T-helper 2 cell (primary cell): ENCODE measurements at regions not wholly inside any gene's neighbourhood (a gene's known extent, or its start where the extent isn't known, plus 50 kb on each side); places are given as distances from the start of the nearest gene placed in this dataset.

ENCODE experiments used
- DNase-seq, 5 experiments: peaks; one replicate each; pipeline versions ENCODE4 v3.0.0 to v3.0.0-alpha.2; 2012 to 2022

DNA sequence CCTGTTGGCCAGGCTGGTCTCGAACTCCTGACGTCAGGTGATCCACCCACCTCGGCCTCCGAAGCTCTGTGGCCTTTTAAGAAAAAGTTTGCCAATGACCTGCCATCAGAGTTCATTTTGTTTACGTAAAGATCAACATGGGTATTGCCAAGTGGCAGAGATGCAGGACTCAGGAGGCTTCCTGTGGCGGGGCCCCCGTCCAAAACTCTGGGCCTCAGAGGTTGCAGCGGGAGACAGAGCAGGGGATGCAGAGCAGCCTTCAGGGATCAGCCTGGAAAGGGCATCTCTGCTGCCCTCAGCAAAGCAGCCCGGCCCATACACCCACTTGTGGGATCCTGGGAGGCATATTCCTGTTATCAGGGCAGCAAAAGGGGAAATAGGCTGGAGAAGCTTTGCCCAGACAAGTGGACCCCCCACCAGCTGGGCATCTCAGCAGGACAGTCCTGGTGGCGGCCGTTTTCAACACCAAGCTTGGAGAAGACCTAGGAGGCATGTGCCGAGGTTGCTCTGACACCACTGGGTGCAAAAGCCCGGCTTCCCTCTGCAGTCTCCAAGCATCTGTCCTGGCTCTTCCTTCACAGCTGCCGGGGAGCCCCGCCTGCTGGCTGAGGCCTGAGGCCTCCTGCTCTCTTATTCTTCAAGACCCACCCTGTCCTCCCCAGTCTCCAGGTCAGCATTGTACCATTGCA, 1152.4 kb downstream of the BRD1 start:
- DNase-seq: no peak

DNA sequence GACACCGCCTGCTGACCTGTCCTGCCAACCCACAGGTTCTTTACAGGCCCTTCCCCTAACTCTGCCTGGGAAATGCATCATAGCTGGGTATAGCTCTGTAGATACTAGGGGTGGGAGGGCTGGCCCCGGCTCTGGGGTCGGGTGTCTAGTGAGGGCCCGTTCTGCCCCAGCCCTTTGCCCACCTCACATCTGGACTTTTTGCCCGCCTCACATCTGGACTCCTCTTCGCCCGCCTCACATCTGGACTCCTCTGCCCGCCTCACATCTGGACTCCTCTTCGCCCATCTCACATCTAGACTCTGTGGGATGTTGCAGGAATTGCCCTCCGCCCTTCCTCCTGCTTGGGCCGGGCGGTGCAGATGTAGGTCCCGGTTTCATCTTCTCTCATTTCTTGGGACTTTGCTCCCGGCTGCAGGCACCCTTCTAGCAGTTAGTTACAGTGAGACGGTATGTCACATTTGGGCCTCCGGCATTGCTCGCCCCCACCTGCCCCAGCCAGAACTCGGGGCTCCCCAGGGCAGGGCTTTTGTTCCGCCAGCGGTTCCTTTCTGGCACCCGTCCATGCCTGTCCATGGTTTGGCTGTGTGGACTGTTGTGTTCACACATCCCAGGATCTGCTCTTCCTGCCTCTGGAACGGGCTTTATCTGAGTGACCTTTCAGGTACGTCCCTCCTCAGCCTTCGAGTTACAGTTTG, 1153.7 kb downstream of the BRD1 start:
- DNase-seq: no peak

DNA sequence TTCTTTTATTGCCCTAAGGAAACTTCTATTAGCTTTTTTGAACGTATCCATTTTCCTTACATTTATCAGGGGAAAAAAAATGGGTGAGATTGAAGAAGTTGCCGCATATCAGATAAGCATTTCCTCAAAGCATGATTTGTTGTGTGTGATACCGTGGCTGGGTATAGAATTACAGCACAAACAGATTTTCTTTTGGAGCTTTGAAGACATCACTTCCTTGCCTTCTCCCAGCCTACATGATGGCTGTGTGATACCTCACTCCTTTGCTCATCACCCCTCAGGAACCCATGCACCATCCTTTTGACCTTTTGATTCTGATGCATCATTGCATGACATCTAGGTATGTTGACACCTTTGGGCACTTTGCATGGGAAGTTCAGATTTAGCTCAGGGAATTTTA, 1155.3 kb downstream of the BRD1 start:
- DNase-seq: no peak

DNA sequence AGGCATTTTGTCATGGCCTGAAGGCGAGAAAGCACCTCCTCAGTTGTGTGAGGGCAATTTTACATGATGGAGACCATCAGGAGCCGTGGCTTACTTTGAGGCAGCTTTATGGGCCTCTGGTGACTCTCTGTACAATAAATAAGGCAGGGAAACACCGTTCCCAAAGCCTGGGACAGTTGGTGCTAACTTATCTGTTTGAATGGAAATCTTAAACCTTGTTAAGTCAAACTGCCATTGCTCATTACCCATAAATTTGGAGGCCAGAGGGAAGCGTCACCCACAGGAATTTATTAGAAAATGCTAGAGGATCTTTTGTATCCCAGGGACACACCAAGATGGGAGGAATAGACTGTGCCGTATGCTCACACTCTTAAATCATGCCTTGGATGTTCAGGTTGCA, 1156.9 kb downstream of the BRD1 start:
- DNase-seq: no peak

DNA sequence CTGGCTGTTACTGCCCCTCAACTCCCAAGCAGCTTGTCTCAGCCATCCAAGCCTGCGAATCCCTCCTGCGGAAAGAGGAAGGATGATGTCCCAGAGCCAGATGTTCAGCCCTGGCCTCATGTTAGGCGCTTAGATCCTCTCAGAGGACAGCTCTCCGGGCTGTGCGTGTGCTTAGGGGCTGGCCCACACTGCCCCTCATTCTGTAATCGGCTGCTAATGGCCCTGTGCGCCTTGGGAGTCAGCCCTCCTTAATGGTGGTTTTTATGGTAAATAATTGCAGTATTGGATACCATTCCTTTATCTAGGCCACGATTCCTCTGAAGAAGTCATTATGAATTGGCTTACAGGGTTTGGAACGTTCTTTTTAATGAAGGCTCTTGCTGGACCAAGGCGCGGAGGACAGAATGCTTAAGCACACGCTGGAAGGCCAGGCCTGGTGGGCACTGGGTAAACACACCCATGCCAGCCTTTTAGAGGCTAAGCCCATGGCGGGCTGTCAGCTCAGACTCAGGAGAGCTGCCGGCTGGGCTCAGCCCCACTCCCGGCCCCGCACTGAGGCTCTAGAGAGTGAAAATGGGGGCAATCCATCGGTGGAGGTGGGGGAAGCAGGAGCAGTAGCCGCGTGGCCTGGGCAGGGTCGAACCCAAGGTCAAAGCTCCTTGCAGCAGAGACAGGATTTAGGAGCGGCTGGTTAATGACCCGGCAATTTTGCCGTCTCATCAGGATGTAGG, 1157.5 kb downstream of the BRD1 start:
- no peak for DNase-seq

DNA sequence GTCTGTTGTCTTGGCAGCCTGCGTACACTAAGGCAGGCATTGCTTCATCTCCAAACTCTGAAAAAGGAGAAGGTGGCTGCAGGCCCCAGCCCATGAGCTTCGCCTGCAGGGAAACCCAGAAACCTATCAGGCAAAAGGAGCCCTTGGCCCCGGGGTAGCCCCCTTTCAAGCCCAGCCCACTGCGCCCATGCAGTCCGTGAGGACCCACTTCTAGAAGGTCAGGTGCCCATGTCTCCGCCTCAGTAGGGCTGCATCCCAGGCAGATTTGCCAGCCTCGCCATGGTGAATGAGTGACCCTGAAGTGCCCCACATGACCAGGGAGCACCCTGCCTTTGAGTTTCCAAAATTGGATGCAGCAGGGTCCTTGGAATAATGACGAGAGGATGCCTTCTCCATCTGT, 1158.4 kb downstream of the BRD1 start:
- DNase-seq: no peak

DNA sequence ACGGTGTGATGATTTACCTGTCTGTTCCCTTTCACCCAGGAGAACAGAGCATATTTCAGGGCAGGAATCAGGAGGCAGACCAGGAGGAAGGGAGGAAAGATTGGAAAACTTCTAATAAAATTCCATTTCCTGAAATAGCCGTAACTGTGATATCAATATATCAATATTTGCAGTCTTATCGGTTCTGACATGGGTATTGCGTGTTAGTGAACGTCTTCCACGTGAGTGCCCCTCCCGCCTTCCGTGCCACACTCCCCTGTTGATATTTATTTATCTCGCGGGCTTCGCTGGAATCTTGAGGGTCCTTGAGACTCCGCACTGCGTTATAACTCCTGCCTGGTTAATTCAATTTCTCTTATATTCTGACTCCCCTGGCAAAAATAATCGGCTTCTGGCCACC, 1160.4 kb downstream of the BRD1 start:
- no peak for DNase-seq

DNA sequence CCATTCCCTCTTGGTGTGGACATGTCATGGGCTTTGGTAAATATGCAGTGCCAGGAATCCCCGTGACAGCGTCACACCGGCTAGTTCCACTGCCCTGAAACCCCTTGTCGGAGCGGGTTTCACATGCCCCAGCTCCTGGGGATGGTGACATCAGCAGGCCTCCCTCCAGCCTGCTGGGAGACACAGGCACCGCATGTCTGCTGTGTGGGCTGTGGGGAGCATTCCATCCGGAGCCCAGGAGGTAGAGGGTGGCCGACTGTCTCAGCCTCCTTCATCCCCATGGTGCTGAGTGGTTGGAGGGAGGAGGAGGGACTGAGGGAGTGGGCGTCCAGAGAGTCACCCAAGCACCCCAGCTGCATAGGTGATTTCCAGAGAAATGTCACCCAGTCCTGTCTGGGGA, 1161.1 kb downstream of the BRD1 start:
- DNase-seq: no peak

DNA sequence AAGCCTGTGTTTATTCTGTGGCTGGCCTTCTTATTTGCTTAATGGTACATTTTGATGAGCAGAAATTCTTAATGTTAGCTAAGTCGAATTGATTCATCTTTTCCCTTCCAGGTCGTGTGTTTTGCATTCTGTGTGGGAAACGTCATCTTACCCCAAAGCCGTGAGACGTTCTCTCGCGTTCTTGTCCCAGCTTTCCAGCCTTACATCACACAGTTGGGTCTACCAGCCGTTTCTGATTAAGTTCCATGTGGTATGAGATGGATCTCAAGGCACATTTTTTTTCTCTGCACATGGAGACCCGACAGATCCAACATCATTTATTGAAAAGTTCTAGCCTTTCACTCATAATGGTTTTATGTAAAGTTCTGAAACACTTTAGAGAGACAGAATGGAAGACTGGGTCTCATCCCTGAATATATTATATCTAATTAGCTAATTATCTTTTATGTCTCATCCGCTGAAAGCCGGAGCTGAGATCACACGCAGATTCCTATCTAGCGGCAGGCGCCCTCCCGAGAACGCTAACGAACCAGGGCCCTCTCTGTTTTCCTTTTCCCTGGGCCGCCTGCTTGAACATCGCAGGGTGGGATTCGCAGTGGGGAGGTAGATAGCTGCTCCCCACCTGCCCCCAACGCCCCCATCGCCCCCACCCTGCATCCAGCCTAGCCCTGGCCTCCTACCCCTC, 1162.2 kb downstream of the BRD1 start:
- no peak for DNase-seq

DNA sequence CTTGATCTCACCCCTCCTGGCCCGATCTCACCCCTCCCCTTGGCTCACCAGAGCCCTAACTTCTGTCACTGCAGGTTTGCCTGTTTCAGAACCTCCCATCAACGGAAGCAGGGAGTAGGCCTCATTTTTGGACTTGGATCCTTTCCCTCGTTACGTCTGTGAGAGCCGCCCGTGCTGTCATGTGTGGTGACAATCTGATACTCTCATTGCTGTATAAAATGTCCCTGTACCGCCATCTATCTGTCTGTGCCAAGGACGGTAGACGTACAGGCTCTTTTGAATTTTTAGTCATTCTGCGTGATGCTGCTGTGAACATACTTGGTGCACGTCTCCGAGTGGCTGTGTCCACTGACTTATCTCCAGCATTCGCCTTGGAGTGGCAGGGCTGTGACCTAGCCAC, 1163.1 kb downstream of the BRD1 start:
- no peak for DNase-seq

DNA sequence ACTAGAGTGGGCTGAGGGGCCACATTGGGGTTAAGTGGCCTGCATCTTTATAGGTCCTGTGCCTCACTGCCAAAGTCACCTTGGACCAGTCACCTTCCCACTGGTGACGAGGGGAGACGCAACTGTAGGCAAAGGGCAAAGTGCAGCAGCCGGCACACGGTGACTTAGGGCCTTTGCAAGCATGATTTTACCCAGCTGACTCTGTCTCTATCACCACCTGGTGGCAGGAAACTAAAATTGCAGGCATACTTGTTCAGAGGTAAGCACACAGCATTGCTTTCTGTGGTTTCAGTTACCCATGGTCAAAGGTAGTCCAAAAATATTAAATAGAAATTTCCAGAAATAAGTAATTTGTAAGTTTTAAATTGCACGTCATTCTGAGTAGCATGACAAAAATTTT, 1164.4 kb downstream of the BRD1 start:
- DNase-seq: peak in 1 of 5 experiments; percentile 4

DNA sequence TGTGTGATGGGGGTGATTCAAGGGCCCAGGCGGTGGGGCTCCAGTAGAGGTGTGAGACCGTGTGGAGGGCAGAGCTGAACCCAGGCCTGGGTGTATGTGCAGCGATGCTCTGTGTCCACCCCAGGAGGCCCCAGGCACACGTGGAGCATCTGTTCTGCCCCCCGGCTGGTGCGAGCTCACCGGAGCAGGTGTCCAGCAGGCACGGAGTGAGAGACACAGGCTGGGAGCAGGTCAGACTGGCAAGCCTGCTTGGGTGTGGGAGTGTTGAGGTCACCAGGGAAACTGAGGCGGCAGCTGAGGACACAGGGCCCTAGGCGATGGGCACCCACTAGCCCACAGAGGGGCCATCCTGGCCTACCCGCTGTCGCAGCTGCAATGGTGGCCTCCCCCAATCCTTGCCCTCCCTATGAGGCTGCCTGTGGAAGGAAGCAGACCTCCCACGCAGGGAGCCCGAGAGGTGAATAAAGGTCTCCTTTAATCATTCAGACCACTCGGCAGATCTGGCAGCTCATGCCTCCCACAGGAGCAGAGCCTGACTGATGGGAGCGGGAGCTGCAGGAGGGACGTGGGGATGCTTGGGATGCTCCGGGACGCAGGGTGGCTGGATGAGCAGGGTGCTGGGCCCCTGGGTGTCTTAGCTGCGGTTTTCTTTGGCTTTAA, 1165.1 kb downstream of the BRD1 start:
- no peak for DNase-seq

DNA sequence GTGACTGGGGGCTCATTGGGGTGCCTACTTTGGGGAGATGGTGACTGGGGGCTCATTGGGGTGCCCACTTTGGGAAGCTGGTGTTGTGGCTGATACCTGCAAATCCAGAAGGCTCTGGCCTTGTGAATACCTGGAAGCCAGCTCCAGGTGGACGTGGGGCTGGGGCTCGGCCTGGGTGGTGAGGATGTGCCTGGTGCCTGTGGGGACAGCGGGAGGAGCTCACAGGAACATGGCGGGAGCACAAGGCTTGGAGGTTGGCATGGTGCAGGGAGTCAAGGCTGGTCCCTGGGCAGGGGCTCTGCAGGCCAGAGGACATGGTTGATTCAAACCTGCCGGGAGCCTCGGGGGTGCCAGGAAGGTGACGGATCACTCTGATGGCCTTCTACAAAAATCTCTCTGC, 1165.7 kb downstream of the BRD1 start:
- no peak for DNase-seq

DNA sequence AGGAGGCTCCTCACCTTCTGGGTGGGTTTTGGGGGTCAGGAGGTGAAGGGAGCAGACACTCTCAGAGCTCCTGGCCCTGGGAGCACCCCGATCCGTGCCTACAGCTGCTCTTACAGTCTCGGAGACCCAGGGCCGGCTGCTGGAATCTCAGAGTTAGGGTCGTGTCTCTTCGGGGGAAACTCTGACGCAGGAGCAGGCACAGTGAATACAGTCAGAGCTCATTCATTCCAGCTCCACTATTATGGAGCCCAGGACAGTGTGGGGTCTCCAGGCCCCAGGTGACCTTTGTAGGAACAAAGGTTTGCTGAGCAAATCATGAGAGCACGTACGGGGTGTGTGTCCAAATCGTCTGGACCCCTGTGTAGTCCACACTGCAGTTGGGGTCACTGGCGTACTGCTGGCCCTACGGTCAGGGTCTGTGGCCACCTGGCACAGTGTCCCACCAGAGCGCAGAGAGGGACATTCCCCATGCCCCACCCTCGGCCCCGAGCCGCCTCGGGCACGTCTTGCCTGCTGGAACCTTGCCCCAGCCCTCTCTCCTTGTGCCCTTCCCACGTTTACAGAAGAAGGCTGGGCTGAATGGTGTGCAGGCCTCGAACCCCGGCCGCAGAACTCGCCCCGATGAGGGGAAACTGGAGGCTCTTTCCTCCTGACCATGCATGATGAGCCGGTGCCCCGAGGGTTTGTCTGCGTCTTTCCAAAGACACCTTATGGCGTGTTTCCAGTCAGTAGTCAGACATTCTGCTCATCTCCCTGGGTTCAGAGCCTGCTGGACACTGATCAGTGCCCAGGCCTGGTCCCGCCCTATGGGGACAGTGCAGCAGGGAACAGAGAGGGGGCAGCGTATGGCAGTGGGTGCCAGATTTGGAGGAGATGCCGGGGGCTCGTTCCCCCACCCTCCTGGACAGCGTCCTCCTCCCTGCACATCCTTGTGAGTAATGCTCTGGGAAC, 1166.6 kb downstream of the BRD1 start:
- no peak for DNase-seq

DNA sequence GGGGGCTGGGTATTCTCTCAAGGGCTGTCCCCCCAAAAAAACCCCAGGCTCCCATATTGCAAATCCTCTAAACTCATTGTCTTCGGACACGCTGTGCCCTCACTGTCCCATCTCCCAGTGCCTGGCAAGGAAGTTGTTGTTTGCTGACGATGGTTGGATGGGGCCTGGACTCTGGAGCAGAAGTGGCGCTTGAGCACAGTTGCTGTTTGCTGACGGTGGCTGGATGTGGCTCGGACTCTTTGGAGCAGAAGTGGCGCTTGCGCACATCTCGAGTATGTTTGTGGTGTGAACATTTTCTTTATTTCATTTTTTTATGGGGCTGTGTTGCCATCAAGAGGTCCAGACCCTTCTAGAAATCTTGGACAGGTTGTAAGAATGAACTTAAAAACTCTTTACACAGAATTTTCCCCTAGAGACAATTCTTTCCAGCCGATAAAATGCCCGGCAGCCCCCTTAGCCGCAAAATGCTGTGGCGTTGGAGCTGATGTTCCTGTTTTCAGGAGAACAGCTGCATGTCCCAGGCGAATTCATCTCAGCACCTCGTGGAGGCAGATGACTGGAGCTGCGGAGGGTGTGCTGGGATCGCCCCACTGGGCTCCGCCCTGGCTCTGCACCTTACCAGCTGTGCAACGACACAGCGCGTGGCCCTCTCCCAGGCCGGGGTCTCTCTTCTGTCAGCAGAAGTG, 1167.4 kb downstream of the BRD1 start:
- no peak for DNase-seq

DNA sequence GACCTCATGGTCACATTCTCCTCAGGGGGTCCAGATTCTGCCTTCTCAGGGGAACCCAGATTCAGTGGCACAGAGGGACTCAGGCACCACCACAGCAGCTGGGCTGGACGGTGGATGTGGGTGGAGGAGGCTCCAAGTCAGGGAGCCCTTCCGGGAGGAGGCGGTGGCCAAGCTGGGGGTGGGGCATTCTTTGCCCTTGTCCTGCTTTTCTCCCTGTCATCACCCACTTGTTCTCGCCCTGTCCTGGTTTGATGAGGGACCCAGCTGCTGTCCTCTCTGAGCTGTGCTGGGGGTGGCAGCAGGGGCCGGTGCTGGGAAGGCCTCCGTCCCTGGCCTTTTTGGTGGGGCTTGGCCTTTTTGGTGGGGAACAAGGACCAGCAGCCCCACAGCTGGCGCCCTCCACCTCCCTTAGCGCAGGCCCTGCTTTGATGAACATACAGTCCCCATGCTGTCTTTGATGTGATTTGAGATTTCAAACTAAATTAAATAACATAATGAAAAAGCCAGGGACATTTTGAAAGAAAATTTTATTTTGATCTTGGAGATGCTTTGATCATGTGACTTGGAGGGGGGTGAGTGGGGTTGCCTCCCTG, 1168.2 kb downstream of the BRD1 start:
- DNase-seq: no peak

DNA sequence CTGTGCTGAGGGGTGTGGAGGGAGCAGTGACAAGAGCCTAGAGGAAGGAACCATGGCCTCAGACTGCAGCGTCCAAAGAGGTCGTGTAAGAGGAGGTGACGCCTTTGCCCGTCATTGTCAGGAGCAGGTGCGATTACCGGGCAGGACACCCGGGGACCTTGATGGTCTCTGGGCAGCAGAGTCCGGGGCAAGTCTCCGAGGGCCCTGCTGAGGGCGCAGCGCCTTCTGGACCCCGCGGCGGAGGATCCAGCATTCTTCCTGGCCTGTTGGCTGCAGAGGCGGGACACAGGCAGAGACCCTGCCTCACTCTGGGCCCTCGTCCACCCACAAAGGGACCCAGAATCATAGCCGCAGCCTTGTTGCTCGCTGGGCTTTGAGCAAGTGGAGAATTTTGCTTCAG, 1168.8 kb downstream of the BRD1 start:
- DNase-seq: no peak

DNA sequence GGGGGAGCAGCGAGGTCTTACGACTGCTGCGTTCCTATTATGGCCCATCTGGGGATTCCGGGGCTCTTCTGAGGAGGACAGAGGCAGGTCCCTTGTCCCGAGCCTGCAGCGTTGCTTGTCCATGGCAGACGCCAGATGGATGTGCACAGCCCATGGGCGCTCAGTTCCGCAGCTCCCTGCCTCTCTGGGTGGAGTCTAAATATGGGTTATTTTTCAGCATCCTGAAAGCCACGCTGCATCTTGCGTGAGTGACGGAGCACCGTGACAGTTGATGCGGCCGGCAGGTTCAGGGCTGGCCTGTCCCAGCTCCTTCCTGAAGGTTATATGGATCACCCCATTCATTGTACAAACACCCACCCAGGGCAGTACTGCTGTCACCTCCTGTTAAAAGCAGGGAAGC, 1169.4 kb downstream of the BRD1 start:
- no peak for DNase-seq

DNA sequence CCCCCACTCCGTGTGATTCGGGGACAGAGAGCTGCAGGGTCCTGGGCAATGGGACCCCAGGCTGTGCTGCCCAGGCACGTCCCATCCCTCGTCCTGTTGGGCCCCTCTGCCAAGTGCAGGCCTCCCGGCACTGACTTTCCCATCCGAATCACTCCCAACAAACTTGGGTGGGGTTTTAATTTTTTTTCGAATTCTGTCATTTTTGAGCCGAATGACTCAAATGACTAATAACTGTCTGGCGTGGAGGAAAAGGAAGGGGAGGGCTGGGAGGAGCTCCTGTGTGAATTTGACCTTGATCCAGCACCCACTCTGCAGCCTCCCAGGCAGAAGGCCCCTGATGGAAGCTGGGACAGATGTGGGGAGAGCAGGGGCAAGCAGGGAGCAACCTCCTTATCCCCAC, 1173.2 kb downstream of the BRD1 start:
- no peak for DNase-seq

DNA sequence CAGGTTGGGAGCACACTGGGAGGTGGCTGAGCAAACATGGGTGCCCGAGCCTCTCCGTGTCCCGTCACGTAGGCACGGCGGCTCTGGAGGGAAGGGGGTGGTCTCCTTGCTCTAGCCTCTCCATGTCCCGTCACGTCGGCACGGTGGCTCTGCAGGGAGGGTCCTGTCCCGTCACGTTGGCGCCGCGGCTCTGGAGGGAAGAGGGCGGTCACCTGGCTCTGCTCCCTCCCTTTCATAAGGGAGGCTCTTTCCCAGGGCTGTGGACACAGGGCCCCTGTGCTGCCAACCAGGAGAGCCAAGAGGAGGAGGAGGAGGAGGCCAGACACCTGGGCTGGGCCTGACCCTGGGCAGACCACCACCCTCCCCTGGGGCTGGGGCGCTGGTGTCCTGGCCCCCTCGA, 1173.7 kb downstream of the BRD1 start:
- no peak for DNase-seq

DNA sequence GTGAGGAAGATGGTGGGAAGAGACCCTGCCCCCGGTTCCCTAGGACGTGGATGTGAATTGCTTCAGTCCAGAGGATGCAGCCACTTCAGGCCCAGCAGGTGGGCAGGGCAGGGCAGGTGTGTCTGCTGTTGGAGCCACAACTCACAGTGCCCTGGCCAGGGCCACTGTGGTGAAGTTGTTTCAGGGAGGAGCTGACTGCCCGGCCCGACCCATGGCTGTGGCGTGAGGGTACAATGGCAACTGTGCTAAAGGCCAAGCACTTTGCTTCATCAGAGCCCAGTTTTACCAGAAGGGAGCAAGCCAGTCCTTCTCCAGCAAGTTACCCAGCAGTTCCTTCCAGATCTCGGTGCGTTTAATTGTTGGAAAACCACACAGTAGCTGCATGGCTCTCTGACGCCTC, 1174.4 kb downstream of the BRD1 start:
- no peak for DNase-seq
